ENCODE measurements at regions not wholly inside any gene's neighbourhood (a gene's known extent, or its start where the extent isn't known, plus 50 kb on each side); places are given as distances from the start of the nearest gene placed in this dataset.
"Not testable (repeated sequence)": the region's sequence is repeated elsewhere in the genome, so short reads cannot be mapped to it uniquely, and the experiment has no call there.

DNA sequence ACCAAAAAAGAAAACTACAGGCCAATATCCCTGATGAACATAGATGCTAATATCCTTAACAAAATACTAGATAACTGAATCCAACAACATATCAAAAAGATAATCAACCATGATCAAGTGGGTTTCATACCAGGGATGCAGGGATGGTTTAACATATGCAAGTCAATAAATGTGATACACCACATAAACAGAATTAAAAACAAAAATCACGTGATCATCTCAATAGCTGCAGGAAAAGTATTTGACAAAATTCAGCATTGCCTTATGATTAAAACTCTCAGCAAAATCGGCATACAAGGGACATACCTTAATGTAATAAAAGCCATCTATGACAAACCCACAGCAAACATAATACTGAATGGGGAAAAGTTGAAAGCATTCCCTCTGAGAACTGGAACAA lies 199.9 kb downstream of the TXNL1 start:
- DNase-seq = not testable (repeated sequence)

GRCh38 chr18:56436651-56437050 lies 201.7 kb downstream of the TXNL1 start:
- DNase-seq = no peak

DNA sequence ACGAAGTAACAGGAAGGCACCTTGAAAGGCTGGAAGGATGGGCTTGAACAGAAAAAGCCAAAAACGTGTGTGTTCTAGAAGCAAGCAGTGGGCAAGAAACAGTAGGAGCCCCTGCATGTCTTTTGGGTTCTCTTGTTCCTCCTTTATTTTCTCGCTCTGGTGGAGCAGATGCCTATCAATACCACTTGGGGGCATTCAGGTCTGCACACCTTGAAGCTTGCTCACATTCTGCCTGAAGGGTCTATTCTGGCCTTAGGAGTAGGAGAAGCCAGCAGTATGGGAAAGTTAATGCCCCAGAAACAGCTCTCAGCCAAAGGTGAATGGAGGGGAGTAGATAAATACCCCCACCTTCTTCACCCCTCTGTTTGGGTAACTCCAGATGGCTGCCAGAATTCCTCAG lies 204.5 kb downstream of the TXNL1 start:
- no peak for DNase-seq

DNA sequence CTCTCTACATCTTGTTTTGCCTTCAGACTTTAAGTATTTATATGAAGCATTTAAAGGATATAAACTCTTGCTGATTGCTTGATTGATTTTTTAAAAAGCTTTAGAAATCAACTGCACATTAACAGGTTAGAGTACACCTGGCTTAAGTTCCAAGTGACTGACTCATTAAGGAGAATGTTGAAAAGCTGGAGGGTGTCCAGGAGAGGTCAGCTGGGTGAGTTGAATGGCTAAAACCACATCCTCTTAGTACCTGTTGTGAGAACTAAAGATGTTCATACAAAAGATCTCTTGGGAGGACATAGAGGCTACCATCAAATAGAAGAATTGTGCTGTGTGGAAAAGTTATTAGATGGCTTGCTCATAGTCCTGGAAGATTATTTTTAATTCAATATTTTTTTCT lies 206.8 kb downstream of the TXNL1 start:
- no peak for DNase-seq

DNA sequence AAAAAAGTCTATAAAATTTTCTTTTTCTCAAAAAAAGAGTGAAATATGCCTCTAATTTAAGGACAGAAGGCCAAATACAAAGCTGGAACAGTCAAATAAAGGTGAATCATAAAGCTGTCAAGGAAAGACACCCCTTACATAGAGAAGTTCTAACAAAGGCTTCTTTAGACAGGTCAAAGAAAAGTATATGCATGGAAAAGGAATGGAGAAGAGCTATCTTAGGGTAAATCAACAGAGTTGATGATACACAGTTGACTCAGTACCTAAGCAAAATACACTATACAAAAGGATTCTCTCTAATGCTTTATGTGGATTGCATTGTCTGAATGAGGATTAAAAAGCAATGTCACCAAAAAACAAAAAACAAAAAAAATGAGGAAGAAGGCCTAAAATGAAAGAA lies 214.8 kb downstream of the TXNL1 start:
- DNase-seq = no peak

DNA sequence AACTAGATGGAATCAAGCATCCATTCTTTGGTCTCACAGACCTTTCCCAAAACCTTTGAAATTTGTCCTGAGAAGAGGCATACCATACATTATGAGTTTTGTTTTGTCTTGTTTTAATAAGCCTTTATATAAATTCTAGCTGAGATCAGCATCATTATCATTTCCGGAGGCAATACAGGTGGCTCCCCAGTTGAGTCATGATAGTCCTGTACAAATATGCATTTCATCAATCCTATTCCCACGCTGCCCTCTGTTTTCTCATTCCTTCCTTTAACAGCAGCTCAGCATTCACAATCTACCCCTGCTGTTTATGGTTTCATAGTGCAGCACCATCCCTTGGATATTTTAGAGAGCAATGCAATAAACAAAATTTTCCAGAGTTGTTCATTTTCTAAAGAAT lies 216.7 kb downstream of the TXNL1 start:
- DNase-seq = no peak

- DNase-seq = not testable (repeated sequence)
These were observed 217.5 kb downstream of the TXNL1 start for GRCh38 chr18:56420868-56421267.

- DNase-seq = no peak
These were observed 224.0 kb downstream of the TXNL1 start for GRCh38 chr18:56414357-56414756.

GRCh38 chr18:56413862-56414261 lies 224.5 kb downstream of the TXNL1 start:
- no peak for DNase-seq

DNA sequence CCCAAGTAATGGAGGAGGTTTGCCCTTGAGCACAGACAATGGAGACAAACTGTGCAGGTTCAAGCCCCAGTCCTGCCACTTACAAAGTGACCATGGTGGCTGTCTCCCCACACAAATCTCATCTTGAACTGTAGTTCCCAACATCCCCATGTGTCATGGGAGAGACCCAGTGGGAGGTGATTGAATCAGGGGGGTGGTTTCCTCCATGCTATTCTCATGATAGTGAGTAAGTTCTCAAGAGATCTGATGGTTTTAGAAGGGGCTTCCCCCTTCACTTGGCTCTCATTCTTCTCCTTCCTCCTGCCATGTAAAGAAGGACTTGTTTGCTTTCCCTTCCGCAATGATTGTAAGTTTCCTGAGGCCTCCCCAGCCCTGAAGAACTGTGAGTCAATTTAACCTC lies 225.4 kb downstream of the TXNL1 start:
- no peak for DNase-seq

DNA sequence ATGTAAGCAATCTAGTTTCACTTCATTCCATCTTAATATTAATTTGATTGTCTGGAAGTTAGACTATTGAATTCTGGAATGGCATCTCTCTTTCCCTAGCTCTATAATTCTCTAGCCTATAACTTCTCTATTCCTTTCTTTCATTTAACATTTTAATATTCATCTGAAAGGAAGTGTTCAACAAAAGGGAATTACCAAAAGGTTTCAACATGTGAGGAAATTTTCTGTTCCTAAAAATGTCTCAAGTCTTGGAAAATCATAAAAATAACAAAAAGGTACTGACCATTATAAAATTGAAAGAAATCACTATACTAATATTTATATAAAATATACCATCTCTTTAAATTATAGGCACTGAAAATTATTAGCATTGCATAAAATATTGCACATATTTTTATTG lies 228.7 kb downstream of the TXNL1 start:
- DNase-seq = no peak

GRCh38 chr18:56407646-56408180 lies 230.7 kb downstream of the TXNL1 start:
- no peak for DNase-seq

DNA sequence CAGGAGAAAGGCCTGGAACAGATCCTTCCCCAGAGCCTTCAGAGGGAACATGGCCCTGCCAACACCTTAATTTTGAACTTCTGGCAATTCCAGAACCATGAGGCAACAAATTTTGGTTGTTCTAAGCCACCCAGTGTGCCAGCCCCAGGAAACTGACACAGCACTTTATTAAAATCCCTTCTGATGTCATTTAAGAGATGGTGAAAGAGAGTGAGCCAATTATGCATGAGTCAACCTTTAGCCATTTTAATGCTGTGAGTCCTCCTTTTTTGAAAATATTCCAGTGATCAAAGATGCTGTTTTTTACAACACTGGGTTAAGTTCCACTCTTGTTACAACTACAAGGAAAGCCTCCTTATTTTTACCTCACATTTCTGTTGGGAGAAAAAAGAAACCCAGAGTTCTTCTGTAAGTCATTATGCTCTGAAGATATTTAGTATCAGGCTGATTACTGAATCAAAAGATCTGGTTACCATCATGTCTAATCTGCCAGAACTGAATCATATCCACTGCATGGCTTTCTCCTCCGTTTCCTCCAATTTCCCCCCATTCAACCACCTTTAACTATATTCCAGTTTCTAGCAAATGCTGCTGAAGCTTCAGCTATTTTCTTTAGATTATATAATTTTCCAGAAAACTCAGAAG lies 235.4 kb downstream of the TXNL1 start:
- no peak for DNase-seq

- DNase-seq = no peak
These were observed 244.5 kb downstream of the TXNL1 start for GRCh38 chr18:56393870-56394269.

DNA sequence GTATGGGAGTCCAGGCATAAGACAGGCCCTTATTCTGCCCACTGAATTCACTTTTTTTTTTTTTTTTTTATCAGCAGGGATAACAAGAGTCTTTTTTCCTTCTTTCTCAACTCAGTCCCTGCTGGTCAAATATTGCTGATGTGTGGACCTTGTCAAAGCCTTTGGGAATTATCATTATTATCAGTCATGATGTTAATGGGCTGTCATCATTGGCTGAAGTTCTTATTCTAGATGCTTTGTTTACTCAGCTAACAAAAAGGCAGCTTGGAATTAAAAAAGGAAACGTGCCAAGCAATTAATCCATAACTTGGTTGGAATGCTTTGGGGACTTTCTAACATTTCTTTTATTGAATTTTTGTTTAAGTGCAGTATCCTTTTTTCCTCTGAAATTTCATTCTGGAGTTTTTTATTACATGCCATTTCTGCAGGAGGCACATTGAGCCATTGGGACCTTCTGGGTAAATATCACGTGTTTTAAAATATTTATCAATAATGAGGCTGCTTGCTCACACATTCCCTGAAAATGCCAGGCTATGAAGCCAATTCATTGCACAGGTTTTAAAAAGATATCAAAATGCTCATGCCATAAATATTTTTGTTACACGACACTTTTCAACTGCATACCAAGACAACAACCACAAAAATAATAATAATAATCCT lies 246.3 kb downstream of the TXNL1 start:
- DNase-seq = no peak

- no peak for DNase-seq
These were observed 247.8 kb downstream of the TXNL1 start for GRCh38 chr18:56390626-56391025.

GRCh38 chr18:56389190-56389589 lies 249.2 kb downstream of the TXNL1 start:
- DNase-seq = no peak

DNA sequence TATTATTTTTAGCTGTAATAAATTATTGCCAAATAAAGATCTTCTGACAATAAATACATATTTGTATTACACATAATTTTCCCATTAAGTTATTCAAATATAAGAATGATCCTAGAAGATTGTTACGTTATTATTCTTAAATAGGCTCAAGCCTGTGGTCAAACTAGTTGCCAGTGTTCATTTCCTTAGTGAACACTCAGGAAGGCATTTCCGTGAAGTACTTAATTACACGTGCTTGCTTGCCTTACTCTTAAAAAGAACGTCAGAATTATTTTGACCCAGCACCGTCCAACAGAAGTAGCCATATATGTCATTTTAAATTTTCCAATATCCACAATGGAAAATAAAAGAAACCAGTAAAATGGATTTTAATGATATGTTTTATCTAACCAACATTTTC lies 249.8 kb downstream of the TXNL1 start:
- no peak for DNase-seq

- no peak for DNase-seq
These were observed 251.5 kb downstream of the TXNL1 start for GRCh38 chr18:56386856-56387255.

- no peak for DNase-seq
These were observed 255.0 kb downstream of the TXNL1 start for GRCh38 chr18:56383349-56383748.

DNA sequence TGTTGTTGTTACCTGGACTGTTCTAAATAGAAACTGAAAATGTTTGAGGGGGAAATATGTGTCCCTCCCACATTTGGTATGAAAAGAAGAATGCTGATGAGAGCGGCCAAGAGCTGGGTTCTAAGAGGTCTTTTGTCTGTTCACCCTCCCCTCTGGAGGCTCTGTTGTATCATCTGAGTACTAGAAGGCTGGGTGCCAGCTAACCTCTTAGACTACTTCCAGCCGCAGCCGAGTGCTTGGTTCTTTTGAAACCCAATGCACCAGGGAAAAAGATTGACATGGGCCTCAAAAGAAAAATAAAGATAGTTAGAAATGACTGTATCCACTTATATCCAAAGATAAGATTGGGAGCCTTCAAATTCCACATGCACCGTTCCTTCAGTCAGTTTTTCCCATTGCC lies 255.9 kb downstream of the TXNL1 start:
- no peak for DNase-seq

DNA sequence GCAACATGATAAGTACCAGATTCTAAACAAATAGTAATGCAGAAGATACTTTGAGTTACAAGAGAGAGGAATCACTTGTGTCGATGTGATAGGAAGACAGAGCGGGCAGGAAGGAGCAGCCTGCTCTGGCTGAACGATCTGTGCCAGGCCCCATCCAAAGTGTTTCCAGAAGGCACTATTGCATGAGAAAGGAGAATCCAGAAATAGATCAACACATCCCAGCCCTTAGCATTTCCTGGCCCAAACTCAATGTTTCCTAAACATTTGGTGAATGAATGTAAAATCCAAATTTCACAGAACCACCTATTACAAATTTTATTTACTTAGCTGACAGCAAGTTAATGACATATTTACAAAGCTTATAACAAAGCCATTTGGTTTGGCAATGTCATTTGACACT lies 257.2 kb downstream of the TXNL1 start:
- no peak for DNase-seq

- DNase-seq = no peak
These were observed 257.7 kb downstream of the TXNL1 start for GRCh38 chr18:56380685-56381084.

- no peak for DNase-seq
These were observed 259.1 kb downstream of the TXNL1 start for GRCh38 chr18:56379256-56379655.

Measured in left kidney (tissue), 1 donor.